GM23338 (cell line): ENCODE measurements at regions not wholly inside any gene's neighbourhood (a gene's known extent, or its start where the extent isn't known, plus 50 kb on each side); places are given as distances from the start of the nearest gene placed in this dataset.

Experiments
- ATAC-seq: fragments of 200-7000 bp; cut with Tn5 transposase; 3 replicates; pipeline ENCODE4 v1.9.1; 2020
- DNase-seq: peaks from one replicate; pipeline ENCODE4 v3.0.0-alpha.2; 2015; ENCODE audit warnings: low spot score
- H2AFZ ChIP-seq: fragments of 200-600 bp; sonication (generic); 2 replicates; pipeline ENCODE4 v1.8.0; 2016; ENCODE audit warnings: antibody characterized with exemption, mild to moderate bottlenecking, moderate library complexity
- H3F3A ChIP-seq: fragments of 200-600 bp; sonication (generic); replicated peaks from 2 replicates; pipeline ENCODE4 v1.8.0; 2017; ENCODE audit warnings: antibody characterized with exemption, mixed run types, low read depth
- H3K27ac ChIP-seq: fragments of 200-600 bp; sonication (generic); 2 replicates; pipeline ENCODE4 v1.6.1; 2016; ENCODE audit warnings: low read depth
- H3K27me3 ChIP-seq: fragments of 200-600 bp; sonication (generic); 2 replicates; pipeline ENCODE4 v1.8.0; 2016; ENCODE audit warnings: mild to moderate bottlenecking, mixed run types, moderate library complexity; ENCODE audit not compliant: insufficient read depth
- H3K36me3 ChIP-seq: fragments of 200-600 bp; sonication (generic); 2 replicates; pipeline ENCODE4 v1.8.0; 2016; ENCODE audit warnings: mild to moderate bottlenecking; ENCODE audit not compliant: insufficient read depth
- H3K4me1 ChIP-seq: fragments of 200-600 bp; sonication (generic); 2 replicates; pipeline ENCODE4 v1.8.0; 2016; ENCODE audit warnings: mild to moderate bottlenecking, moderate library complexity; ENCODE audit not compliant: insufficient read depth
- H3K4me2 ChIP-seq: fragments of 200-600 bp; sonication (generic); 2 replicates; pipeline ENCODE4 v1.7.1; 2017; ENCODE audit warnings: mixed run types
- H3K4me3 ChIP-seq: fragments of 200-600 bp; sonication (generic); 2 replicates; pipeline ENCODE4 v1.6.1; 2016; ENCODE audit warnings: mixed run types
- H3K79me2 ChIP-seq: fragments of 200-600 bp; sonication (generic); replicated peaks from 2 replicates; pipeline ENCODE4 v1.8.0; 2017; ENCODE audit warnings: mild to moderate bottlenecking; ENCODE audit not compliant: insufficient read depth
- H3K9me2 ChIP-seq: fragments of 200-600 bp; sonication (generic); 2 replicates; pipeline ENCODE4 v1.8.0; 2017; ENCODE audit not compliant: insufficient read depth
- H4K20me1 ChIP-seq: fragments of 200-600 bp; sonication (generic); replicated peaks from 2 replicates; pipeline ENCODE4 v1.8.0; 2017; ENCODE audit warnings: mild to moderate bottlenecking; ENCODE audit not compliant: insufficient read depth
- H3K27ac Mint-ChIP-seq: 2 replicates; pipeline ENCODE4 v1.8.0; 2020; ENCODE audit warnings: inconsistent platforms, mild to moderate bottlenecking, moderate library complexity, mixed read lengths
- H3K27me3 Mint-ChIP-seq: 3 replicates; pipeline ENCODE4 v1.8.0; 2022; ENCODE audit warnings: low read depth, mild to moderate bottlenecking, moderate library complexity, mixed read lengths, inconsistent platforms; ENCODE audit not compliant: insufficient read depth, poor library complexity
- H3K36me3 Mint-ChIP-seq: 3 replicates; pipeline ENCODE4 v1.8.0; 2021; ENCODE audit warnings: low read depth, mild to moderate bottlenecking, inconsistent platforms, moderate library complexity, mixed read lengths
- H3K4me1 Mint-ChIP-seq: 3 replicates; pipeline ENCODE4 v1.8.0; 2020; ENCODE audit warnings: mild to moderate bottlenecking, inconsistent platforms, mixed read lengths
- H3K4me3 Mint-ChIP-seq: 3 replicates; pipeline ENCODE4 v1.8.0; 2021; ENCODE audit warnings: moderate library complexity, mild to moderate bottlenecking, inconsistent platforms, mixed read lengths
- H3K9me3 Mint-ChIP-seq: 3 replicates; pipeline ENCODE4 v1.8.0; 2020; ENCODE audit warnings: moderate library complexity, mild to moderate bottlenecking, inconsistent platforms, mixed read lengths
- EZH2 ChIP-seq: fragments of 200-600 bp; sonication (generic); IDR thresholded peaks from one replicate; pipeline ENCODE4 v1.8.0; 2017; ENCODE audit warnings: antibody characterized with exemption, mild to moderate bottlenecking, low read depth; ENCODE audit not compliant: unreplicated experiment
- EZH2phosphoT487 ChIP-seq: fragments of 200-600 bp; sonication (generic); IDR thresholded peaks from one replicate; pipeline ENCODE4 v1.8.1; 2018; ENCODE audit warnings: antibody characterized with exemption; ENCODE audit not compliant: unreplicated experiment
- NANOG ChIP-seq: IDR thresholded peaks from 2 replicates; pipeline ENCODE4 v1.6.1; 2016; ENCODE audit warnings: antibody characterized with exemption, borderline replicate concordance
- STAT1 ChIP-seq: IDR thresholded peaks from one replicate; pipeline ENCODE4 v1.6.1; 2016; ENCODE audit warnings: antibody characterized with exemption; ENCODE audit not compliant: unreplicated experiment
- ZNF114 ChIP-seq: fragments of 250-450 bp; sonication (Bioruptor Pico); IDR thresholded peaks from 2 replicates; pipeline ENCODE4 v1.5.0; 2020; ENCODE audit warnings: mild to moderate bottlenecking, moderate library complexity
- ZNF331 ChIP-seq: fragments of 250-450 bp; sonication (Bioruptor Pico); IDR thresholded peaks from 2 replicates; pipeline ENCODE4 v1.5.0; 2020; ENCODE audit warnings: low read depth, mild to moderate bottlenecking, moderate library complexity
- TF ChIP-seq, protein P1 (sequence below): IDR thresholded peaks from one replicate; pipeline ENCODE4 v1.6.1; 2018; ENCODE audit warnings: antibody characterized with exemption; ENCODE audit not compliant: unreplicated experiment
- TF ChIP-seq, protein P2 (sequence below): IDR thresholded peaks from 2 replicates; pipeline ENCODE4 v1.6.1; 2016; ENCODE audit warnings: antibody characterized with exemption
- TF ChIP-seq, protein P3 (sequence below), 2 experiments: fragments of 200-600 bp in 1 of 2; sonication (generic) in 1 of 2; conservative IDR thresholded peaks; 2 replicates each; pipeline versions ENCODE4 v1.5.1 to v1.6.1; 2016 to 2017; ENCODE audit warnings: antibody characterized with exemption in 2 of 2, low read depth in 2 of 2, mild to moderate bottlenecking in 2 of 2, moderate library complexity in 1 of 2

DNA sequence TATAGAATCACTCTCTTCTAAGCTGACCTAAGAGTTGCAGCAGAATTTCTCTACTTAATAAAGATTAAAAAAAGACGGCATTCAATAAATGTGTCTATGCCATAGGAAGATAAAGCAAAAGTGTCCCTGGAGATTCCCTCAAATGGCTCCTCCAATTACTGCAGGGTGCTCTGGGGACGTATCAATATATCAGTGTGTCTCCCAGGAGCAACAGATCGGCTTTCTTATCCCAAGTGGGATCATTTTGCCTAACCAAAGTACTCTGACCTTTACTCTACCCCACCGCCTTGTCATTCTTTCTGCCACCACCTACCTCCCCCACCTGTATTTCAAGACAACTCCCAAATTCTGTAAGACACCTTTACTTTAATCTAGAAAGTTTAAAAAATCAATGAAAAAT, 202.0 kb upstream of the SEMA3C start:
- ATAC-seq (peak; percentile 55), DNase-seq (peak; percentile 19)
- H3K4me1 ChIP-seq: 0 out of 2 replicates have a peak, but pooled peaks cover 6% of the 10 kb centered on the region
- 0 out of 3 replicates have a peak, but pooled peaks cover 2% of the 10 kb centered on the region for H3K9me3 Mint-ChIP-seq
- no peak overlapping the region for H3K27ac ChIP-seq
- H3K27ac Mint-ChIP-seq: no peak overlapping the region; the same call in 1 of the 2 replicates
- H3K4me1 Mint-ChIP-seq: peaks cover 14% of the 10 kb centered on the region
- no peak overlapping the region for H2AFZ ChIP-seq
- H3K36me3 Mint-ChIP-seq: no peaks in the 10 kb centered on the region
- no peaks in the 10 kb centered on the region for H3K36me3 ChIP-seq
- no peak for TF ChIP-seq ZNF331 (CRISPR knock-in tag)
- TF ChIP-seq, protein P1, sequence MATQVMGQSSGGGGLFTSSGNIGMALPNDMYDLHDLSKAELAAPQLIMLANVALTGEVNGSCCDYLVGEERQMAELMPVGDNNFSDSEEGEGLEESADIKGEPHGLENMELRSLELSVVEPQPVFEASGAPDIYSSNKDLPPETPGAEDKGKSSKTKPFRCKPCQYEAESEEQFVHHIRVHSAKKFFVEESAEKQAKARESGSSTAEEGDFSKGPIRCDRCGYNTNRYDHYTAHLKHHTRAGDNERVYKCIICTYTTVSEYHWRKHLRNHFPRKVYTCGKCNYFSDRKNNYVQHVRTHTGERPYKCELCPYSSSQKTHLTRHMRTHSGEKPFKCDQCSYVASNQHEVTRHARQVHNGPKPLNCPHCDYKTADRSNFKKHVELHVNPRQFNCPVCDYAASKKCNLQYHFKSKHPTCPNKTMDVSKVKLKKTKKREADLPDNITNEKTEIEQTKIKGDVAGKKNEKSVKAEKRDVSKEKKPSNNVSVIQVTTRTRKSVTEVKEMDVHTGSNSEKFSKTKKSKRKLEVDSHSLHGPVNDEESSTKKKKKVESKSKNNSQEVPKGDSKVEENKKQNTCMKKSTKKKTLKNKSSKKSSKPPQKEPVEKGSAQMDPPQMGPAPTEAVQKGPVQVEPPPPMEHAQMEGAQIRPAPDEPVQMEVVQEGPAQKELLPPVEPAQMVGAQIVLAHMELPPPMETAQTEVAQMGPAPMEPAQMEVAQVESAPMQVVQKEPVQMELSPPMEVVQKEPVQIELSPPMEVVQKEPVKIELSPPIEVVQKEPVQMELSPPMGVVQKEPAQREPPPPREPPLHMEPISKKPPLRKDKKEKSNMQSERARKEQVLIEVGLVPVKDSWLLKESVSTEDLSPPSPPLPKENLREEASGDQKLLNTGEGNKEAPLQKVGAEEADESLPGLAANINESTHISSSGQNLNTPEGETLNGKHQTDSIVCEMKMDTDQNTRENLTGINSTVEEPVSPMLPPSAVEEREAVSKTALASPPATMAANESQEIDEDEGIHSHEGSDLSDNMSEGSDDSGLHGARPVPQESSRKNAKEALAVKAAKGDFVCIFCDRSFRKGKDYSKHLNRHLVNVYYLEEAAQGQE: no peak
- TF ChIP-seq, protein P2, sequence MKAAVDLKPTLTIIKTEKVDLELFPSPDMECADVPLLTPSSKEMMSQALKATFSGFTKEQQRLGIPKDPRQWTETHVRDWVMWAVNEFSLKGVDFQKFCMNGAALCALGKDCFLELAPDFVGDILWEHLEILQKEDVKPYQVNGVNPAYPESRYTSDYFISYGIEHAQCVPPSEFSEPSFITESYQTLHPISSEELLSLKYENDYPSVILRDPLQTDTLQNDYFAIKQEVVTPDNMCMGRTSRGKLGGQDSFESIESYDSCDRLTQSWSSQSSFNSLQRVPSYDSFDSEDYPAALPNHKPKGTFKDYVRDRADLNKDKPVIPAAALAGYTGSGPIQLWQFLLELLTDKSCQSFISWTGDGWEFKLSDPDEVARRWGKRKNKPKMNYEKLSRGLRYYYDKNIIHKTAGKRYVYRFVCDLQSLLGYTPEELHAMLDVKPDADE: no peak
- TF ChIP-seq EZH2phosphoT487: no peak
- no peak for TF ChIP-seq EZH2
- TF ChIP-seq, protein P3, sequence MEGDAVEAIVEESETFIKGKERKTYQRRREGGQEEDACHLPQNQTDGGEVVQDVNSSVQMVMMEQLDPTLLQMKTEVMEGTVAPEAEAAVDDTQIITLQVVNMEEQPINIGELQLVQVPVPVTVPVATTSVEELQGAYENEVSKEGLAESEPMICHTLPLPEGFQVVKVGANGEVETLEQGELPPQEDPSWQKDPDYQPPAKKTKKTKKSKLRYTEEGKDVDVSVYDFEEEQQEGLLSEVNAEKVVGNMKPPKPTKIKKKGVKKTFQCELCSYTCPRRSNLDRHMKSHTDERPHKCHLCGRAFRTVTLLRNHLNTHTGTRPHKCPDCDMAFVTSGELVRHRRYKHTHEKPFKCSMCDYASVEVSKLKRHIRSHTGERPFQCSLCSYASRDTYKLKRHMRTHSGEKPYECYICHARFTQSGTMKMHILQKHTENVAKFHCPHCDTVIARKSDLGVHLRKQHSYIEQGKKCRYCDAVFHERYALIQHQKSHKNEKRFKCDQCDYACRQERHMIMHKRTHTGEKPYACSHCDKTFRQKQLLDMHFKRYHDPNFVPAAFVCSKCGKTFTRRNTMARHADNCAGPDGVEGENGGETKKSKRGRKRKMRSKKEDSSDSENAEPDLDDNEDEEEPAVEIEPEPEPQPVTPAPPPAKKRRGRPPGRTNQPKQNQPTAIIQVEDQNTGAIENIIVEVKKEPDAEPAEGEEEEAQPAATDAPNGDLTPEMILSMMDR (conservative IDR thresholded peaks at IDR 0.05; ENCODE audit: low read depth in 2 of 2): no peak
- no peak for TF ChIP-seq NANOG
- no peak for TF ChIP-seq STAT1
- no peaks in the 10 kb centered on the region for H3K27me3 Mint-ChIP-seq
- H3K79me2 ChIP-seq: no peaks in the 10 kb centered on the region
- 0 out of 2 replicates have a peak, but pooled peaks cover 3% of the 10 kb centered on the region for H3K9me2 ChIP-seq
- no peak overlapping the region for H3K4me3 Mint-ChIP-seq
- no peak overlapping the region for H3K4me3 ChIP-seq
- no peaks in the 10 kb centered on the region for H4K20me1 ChIP-seq
- no peaks in the 10 kb centered on the region for H3K27me3 ChIP-seq
- H3K4me2 ChIP-seq: no peak overlapping the region
- no peaks in the 10 kb centered on the region for H3F3A ChIP-seq

DNA sequence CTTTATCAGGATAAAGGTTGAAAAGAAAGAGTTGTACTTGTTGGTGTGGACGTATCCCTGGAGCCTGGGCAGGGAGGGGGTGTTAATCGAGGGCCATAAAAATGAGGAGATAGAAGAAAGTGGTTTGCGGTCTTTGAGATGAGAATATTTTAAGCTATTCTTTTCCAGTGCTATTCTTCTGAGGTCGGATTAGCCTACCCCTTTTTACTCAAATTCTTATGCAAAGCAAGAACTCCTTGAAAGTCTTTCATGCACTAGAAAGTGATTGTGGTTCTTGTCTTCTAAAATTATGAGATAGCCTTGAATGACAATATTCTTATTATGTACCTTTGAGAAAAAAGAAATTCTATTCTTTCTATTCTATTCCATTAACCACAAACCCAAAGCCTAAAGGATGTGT, 201.3 kb upstream of the SEMA3C start:
- ATAC-seq (no peak), DNase-seq (no peak)
- Mint-ChIP-seq H3K4me1 (peaks cover 14% of the 10 kb centered on the region), H3K27ac (no peak overlapping the region), H3K36me3 (no peaks in the 10 kb centered on the region), H3K4me3 (no peak overlapping the region), H3K9me3 (0 out of 3 replicates have a peak, but pooled peaks cover 2% of the 10 kb centered on the region), H3K27me3 (no peaks in the 10 kb centered on the region)
- H3F3A ChIP-seq: no peaks in the 10 kb centered on the region
- 0 out of 2 replicates have a peak, but pooled peaks cover 6% of the 10 kb centered on the region for H3K4me1 ChIP-seq
- no peak overlapping the region for H3K4me3 ChIP-seq
- no peak overlapping the region for H3K27ac ChIP-seq
- H3K4me2 ChIP-seq: no peak overlapping the region
- H2AFZ ChIP-seq: no peak overlapping the region
- 0 out of 2 replicates have a peak, but pooled peaks cover 3% of the 10 kb centered on the region for H3K9me2 ChIP-seq
- no peaks in the 10 kb centered on the region for H3K27me3 ChIP-seq
- H3K79me2 ChIP-seq: no peaks in the 10 kb centered on the region
- TF ChIP-seq, protein P3 (conservative IDR thresholded peaks at IDR 0.05; ENCODE audit: low read depth in 2 of 2): no peak
- TF ChIP-seq ZNF114 (CRISPR knock-in tag) (no peak), EZH2 (no peak), ZNF331 (CRISPR knock-in tag) (no peak)
- no peaks in the 10 kb centered on the region for H4K20me1 ChIP-seq
- no peaks in the 10 kb centered on the region for H3K36me3 ChIP-seq
